Uterus (tissue), 3 donors: ENCODE measurements at regions not wholly inside any gene's neighbourhood (a gene's known extent, or its start where the extent isn't known, plus 50 kb on each side); places are given as distances from the start of the nearest gene placed in this dataset.

ENCODE experiments used
- DNase-seq, 2 donors: peaks; one replicate each; pipeline ENCODE4 v3.0.0-alpha.2; 2019 to 2020
- H3K27ac ChIP-seq, 2 donors: fragments of 200-600 bp; sonication (generic); 1 replicate in 1 of 2; 2 replicates in 1 of 2; pipeline ENCODE4 v1.5.1; 2016 to 2018
- H3K27me3 ChIP-seq, 2 donors: fragments of 200-600 bp; sonication (generic); one replicate each; pipeline ENCODE4 v1.5.1; 2018 to 2019; ENCODE audit warnings: control low read depth in 1 of 2
- H3K36me3 ChIP-seq, 2 donors: fragments of 200-600 bp; sonication (generic); one replicate each; pipeline ENCODE4 v1.5.1; 2019; ENCODE audit warnings: control low read depth in 1 of 2
- H3K4me1 ChIP-seq, 2 donors: fragments of 200-600 bp; sonication (generic); one replicate each; pipeline ENCODE4 v1.5.1; 2018 to 2019; ENCODE audit warnings: control low read depth in 1 of 2
- H3K4me3 ChIP-seq, 2 donors: fragments of 200-600 bp; sonication (generic); 1 replicate in 1 of 2; 2 replicates in 1 of 2; pipeline ENCODE4 v1.5.1; 2018 to 2019; ENCODE audit warnings: mild to moderate bottlenecking in 1 of 2
- H3K9me3 ChIP-seq, 2 donors: fragments of 200-600 bp; sonication (generic); one replicate each; pipeline ENCODE4 v1.5.1; 2019; ENCODE audit warnings: control low read depth in 1 of 2
- CTCF ChIP-seq, 4 experiments: fragments of 200-600 bp in 2 of 4; fragments of 450-650 bp in 2 of 4; sonication (generic) in 2 of 4; IDR thresholded peaks; one replicate each; pipeline ENCODE4 v1.5.1; 2016 to 2019; ENCODE audit warnings: antibody characterized with exemption in 4 of 4, mild to moderate bottlenecking in 2 of 4, moderate library complexity in 1 of 4
- POLR2A ChIP-seq, 2 donors: fragments of 450-650 bp; IDR thresholded peaks; one replicate each; pipeline ENCODE4 v1.6.1; 2016; ENCODE audit warnings: antibody characterized with exemption in 2 of 2, mild to moderate bottlenecking in 1 of 2, moderate library complexity in 1 of 2
- intact Hi-C: fragments of 100-400 bp; cut with DNase I; formaldehyde crosslinking; loops from one replicate; pipeline ENCODE4 v1.15.1; 2023; ENCODE audit warnings: low total_unique reads
- donor health status: DM: yes; HTN: yes; CAD: no.

- intact Hi-C loops = no loop called here
- H3K9me3 ChIP-seq = no peaks in the 10 kb centered on the region
- H3K4me3 ChIP-seq = no peak overlapping the region
- H3K27ac ChIP-seq = no peak overlapping the region
- no peaks in the 10 kb centered on the region for H3K27me3 ChIP-seq
- H3K36me3 ChIP-seq = no peaks in the 10 kb centered on the region
- no peaks in the 10 kb centered on the region for H3K4me1 ChIP-seq
- TF ChIP-seq CTCF (IDR thresholded peaks at IDR 0.05) = no peak
- DNase-seq = no peak
Measured at GRCh38 chr4:127080141-127080540, 552.6 kb upstream of the INTU start.

GRCh38 chr4:127081041-127081440 is 551.7 kb upstream of the INTU start:
- DNase-seq = no peak
- intact Hi-C loops = no loop called here
- no peaks in the 10 kb centered on the region for H3K4me1 ChIP-seq
- H3K36me3 ChIP-seq = no peaks in the 10 kb centered on the region
- H3K9me3 ChIP-seq = no peaks in the 10 kb centered on the region
- no peak overlapping the region for H3K27ac ChIP-seq
- TF ChIP-seq POLR2A (IDR thresholded peaks at IDR 0.05) (no peak), CTCF (IDR thresholded peaks at IDR 0.05) (no peak)
- no peaks in the 10 kb centered on the region for H3K27me3 ChIP-seq
- H3K4me3 ChIP-seq = no peak overlapping the region

- H3K4me3 ChIP-seq = no peak overlapping the region
- no peaks in the 10 kb centered on the region for H3K9me3 ChIP-seq
- no peaks in the 10 kb centered on the region for H3K36me3 ChIP-seq
- no peaks in the 10 kb centered on the region for H3K27me3 ChIP-seq
- intact Hi-C loops = no loop called here
- no peak for DNase-seq
- H3K4me1 ChIP-seq = no peaks in the 10 kb centered on the region
- TF ChIP-seq CTCF (IDR thresholded peaks at IDR 0.05) (no peak), POLR2A (IDR thresholded peaks at IDR 0.05) (no peak)
- H3K27ac ChIP-seq = no peak overlapping the region
Measured at GRCh38 chr4:127082986-127083385, 549.8 kb upstream of the INTU start.

- intact Hi-C loops = no loop called here
- no peaks in the 10 kb centered on the region for H3K36me3 ChIP-seq
- no peaks in the 10 kb centered on the region for H3K4me1 ChIP-seq
- no peak for DNase-seq
- H3K27ac ChIP-seq = no peak overlapping the region
- no peak overlapping the region for H3K4me3 ChIP-seq
- no peaks in the 10 kb centered on the region for H3K9me3 ChIP-seq
- no peaks in the 10 kb centered on the region for H3K27me3 ChIP-seq
- no peak for TF ChIP-seq CTCF (IDR thresholded peaks at IDR 0.05)
- no peak for TF ChIP-seq POLR2A (IDR thresholded peaks at IDR 0.05)
Measured at GRCh38 chr4:127084666-127085065, 548.1 kb upstream of the INTU start.

GRCh38 chr4:127097061-127097460 is 535.7 kb upstream of the INTU start:
- Histone ChIP-seq H3K36me3 (no peaks in the 10 kb centered on the region), H3K27ac (no peak overlapping the region), H3K27me3 (no peaks in the 10 kb centered on the region), H3K4me3 (no peak overlapping the region), H3K4me1 (no peaks in the 10 kb centered on the region), H3K9me3 (no peaks in the 10 kb centered on the region)
- TF ChIP-seq CTCF (IDR thresholded peaks at IDR 0.05) (no peak), POLR2A (IDR thresholded peaks at IDR 0.05) (no peak)
- no peak for DNase-seq
- intact Hi-C loops = no loop called here
